ENCODE measurements at regions not wholly inside any gene's neighbourhood (a gene's known extent, or its start where the extent isn't known, plus 50 kb on each side); places are given as distances from the start of the nearest gene placed in this dataset.
A peak's percentile ranks its signal among the peaks of the same experiment; 100 is the strongest.

DNA sequence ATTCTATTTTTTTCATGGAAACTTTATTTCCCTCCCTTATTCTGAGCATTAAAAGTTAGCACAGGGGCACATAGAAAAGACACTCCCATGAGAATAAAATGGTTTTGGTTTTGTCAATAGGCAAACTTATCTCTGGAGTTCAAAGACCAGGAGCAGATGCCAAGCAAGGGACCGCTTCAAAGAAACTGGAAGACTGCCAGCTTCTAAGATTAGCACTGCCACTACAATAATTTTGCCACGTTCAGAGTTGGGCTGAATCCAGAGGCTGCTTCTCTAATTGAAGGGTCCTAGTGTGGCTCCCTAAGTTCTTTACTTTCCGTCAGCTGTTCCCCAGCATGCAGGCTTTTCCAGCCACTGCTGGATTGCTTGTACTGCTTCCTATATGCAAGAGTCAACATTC, 681.0 kb upstream of the GCFC2 start (continued):
- TF ChIP-seq NKX3-1 (CRISPR knock-in tag; IDR thresholded peaks at IDR 0.05), result no peak

GRCh38 chr2:76387294-76387693, 676.6 kb upstream of the GCFC2 start:
- in situ Hi-C loops (cut with HindIII; ENCODE audit: extremely low pct_ligation_motif_present, low pct_unique_long_range_greater_than_20kb), result no loop called here
- H3K9ac ChIP-seq (ENCODE audit: insufficient read depth, low read depth, low read length), result no peak overlapping the region
- H4K20me1 ChIP-seq (ENCODE audit: insufficient read depth, low read length), result no peaks in the 10 kb centered on the region
- H3K9me3 ChIP-seq (ENCODE audit: low read length), result no peaks in the 10 kb centered on the region
- no peak overlapping the region for H3K4me2 ChIP-seq (ENCODE audit: low read depth, low read length)
- DNase-seq (ENCODE audit: low spot score), result no peak
- no peak for FAIRE-seq
- TF ChIP-seq, protein P1, sequence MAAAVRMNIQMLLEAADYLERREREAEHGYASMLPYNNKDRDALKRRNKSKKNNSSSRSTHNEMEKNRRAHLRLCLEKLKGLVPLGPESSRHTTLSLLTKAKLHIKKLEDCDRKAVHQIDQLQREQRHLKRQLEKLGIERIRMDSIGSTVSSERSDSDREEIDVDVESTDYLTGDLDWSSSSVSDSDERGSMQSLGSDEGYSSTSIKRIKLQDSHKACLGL (CRISPR knock-in tag; IDR thresholded peaks at IDR 0.05), result no peak
- TF ChIP-seq, protein P2, sequence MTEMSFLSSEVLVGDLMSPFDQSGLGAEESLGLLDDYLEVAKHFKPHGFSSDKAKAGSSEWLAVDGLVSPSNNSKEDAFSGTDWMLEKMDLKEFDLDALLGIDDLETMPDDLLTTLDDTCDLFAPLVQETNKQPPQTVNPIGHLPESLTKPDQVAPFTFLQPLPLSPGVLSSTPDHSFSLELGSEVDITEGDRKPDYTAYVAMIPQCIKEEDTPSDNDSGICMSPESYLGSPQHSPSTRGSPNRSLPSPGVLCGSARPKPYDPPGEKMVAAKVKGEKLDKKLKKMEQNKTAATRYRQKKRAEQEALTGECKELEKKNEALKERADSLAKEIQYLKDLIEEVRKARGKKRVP (CRISPR knock-in tag; IDR thresholded peaks at IDR 0.05), result peak in 1 of 2 experiments; percentile 59; a peak in 1 of 4 replicates
- TF ChIP-seq TCF12 (IDR thresholded peaks at IDR 0.05) (no peak), TCF12 (CRISPR knock-in tag; IDR thresholded peaks at IDR 0.05) (no peak)
- no peak overlapping the region for H3K4me3 ChIP-seq (replicated peaks in 1 of 3; ENCODE audit: insufficient read depth in 1 of 3, low read depth in 2 of 3, low read length in 3 of 3)
- ChIA-PET POLR2A (no interaction called here), CTCF (ENCODE audit: low intra/inter-chr PET ratio, low total read pairs) (no interaction called here)
- intact Hi-C loops (cut with micrococcal nuclease; ENCODE audit: unreplicated experiment), result no loop called here
- ATAC-seq, result no peak
- H3K27ac ChIP-seq (ENCODE audit: extremely low read length, insufficient read depth, low read length), result no peak overlapping the region
- no peaks in the 10 kb centered on the region for H3K79me2 ChIP-seq (ENCODE audit: insufficient read depth, low read length)
- no peaks in the 10 kb centered on the region for H3K36me3 ChIP-seq (replicated peaks in 1 of 2; ENCODE audit: control insufficient read depth in 1 of 2, insufficient read depth in 2 of 2, low read length in 2 of 2)
- H2AFZ ChIP-seq (ENCODE audit: low read length), result no peak overlapping the region
- 0% methylated on average over 1 of the region's 1 CpG for WGBS (ENCODE audit: low lambda C conversion rate)
- peaks cover 11% of the 10 kb centered on the region for H3K4me1 ChIP-seq (ENCODE audit: insufficient read depth, low read length)
- no TSS peak for BruUV-seq (replicated peaks)
- H3K27me3 ChIP-seq (ENCODE audit: control insufficient read depth in 1 of 2, insufficient read depth in 2 of 2, low read length in 2 of 2), result no peaks in the 10 kb centered on the region

- DNase-seq (ENCODE audit: low spot score) (no peak), ATAC-seq (no peak), FAIRE-seq (no peak)
- no peak overlapping the region for H3K9ac ChIP-seq (ENCODE audit: insufficient read depth, low read depth, low read length)
- no peak overlapping the region for H3K4me3 ChIP-seq (replicated peaks in 1 of 3; ENCODE audit: insufficient read depth in 1 of 3, low read depth in 2 of 3, low read length in 3 of 3)
- in situ Hi-C loops (cut with HindIII; ENCODE audit: extremely low pct_ligation_motif_present, low pct_unique_long_range_greater_than_20kb) (no loop called here), intact Hi-C loops (cut with micrococcal nuclease; ENCODE audit: unreplicated experiment) (no loop called here)
- CTCF ChIA-PET (ENCODE audit: low intra/inter-chr PET ratio, low total read pairs), result no interaction called here
- POLR2A ChIA-PET, result no interaction called here
- H3K27me3 ChIP-seq (ENCODE audit: control insufficient read depth in 1 of 2, insufficient read depth in 2 of 2, low read length in 2 of 2), result no peaks in the 10 kb centered on the region
- WGBS (ENCODE audit: low lambda C conversion rate), result 86% methylated on average over 1 of the region's 1 CpG
- no peak overlapping the region for H3K4me2 ChIP-seq (ENCODE audit: low read depth, low read length)
- H2AFZ ChIP-seq (ENCODE audit: low read length), result no peak overlapping the region
- H3K36me3 ChIP-seq (replicated peaks in 1 of 2; ENCODE audit: control insufficient read depth in 1 of 2, insufficient read depth in 2 of 2, low read length in 2 of 2), result no peaks in the 10 kb centered on the region
- no peak overlapping the region for H3K27ac ChIP-seq (ENCODE audit: extremely low read length, insufficient read depth, low read length)
- no peaks in the 10 kb centered on the region for H3K4me1 ChIP-seq (ENCODE audit: insufficient read depth, low read length)
- H3K9me3 ChIP-seq (ENCODE audit: low read length), result no peaks in the 10 kb centered on the region
- H4K20me1 ChIP-seq (ENCODE audit: insufficient read depth, low read length), result no peaks in the 10 kb centered on the region
- no peaks in the 10 kb centered on the region for H3K79me2 ChIP-seq (ENCODE audit: insufficient read depth, low read length)
- BruUV-seq (replicated peaks), result no TSS peak
- TF ChIP-seq REST (IDR thresholded peaks at IDR 0.05; ENCODE audit: borderline replicate concordance in 1 of 2, low read depth in 1 of 2, low read length in 2 of 2) (no peak), MTF1 (CRISPR knock-in tag; IDR thresholded peaks at IDR 0.05) (no peak), FOXM1 (CRISPR knock-in tag; IDR thresholded peaks at IDR 0.05) (no peak)
- TF ChIP-seq, protein P3, sequence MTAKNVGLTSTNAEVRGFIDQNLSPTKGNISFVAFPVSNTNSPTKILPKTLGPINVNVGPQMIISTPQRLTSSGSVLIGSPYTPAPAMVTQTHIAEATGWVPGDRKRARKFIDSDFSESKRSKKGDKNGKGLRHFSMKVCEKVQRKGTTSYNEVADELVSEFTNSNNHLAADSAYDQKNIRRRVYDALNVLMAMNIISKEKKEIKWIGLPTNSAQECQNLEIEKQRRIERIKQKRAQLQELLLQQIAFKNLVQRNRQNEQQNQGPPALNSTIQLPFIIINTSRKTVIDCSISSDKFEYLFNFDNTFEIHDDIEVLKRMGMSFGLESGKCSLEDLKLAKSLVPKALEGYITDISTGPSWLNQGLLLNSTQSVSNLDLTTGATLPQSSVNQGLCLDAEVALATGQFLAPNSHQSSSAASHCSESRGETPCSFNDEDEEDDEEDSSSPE (CRISPR knock-in tag; IDR thresholded peaks at IDR 0.05), result no peak
- TF ChIP-seq, protein P4, sequence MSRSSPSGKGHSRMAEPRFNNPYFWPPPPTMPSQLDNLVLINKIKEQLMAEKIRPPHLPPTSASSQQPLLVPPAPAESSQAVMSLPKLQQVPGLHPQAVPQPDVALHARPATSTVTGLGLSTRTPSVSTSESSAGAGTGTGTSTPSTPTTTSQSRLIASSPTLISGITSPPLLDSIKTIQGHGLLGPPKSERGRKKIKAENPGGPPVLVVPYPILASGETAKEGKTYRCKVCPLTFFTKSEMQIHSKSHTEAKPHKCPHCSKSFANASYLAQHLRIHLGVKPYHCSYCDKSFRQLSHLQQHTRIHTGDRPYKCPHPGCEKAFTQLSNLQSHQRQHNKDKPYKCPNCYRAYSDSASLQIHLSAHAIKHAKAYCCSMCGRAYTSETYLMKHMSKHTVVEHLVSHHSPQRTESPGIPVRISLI (CRISPR knock-in tag; IDR thresholded peaks at IDR 0.05; ENCODE audit: borderline replicate concordance), result no peak
These were observed 675.2 kb upstream of the GCFC2 start for GRCh38 chr2:76385943-76386342.
